SK-N-SH treated with all-trans-retinoic acid at 6 μM for 48 hours (cell line): ENCODE measurements at regions not wholly inside any gene's neighbourhood (a gene's known extent, or its start where the extent isn't known, plus 50 kb on each side); places are given as distances from the start of the nearest gene placed in this dataset.

ENCODE experiments used
- ATAC-seq: fragments of 200-7000 bp; cut with Tn5 transposase; 3 replicates; pipeline ENCODE4 v1.9.1; 2020; ENCODE audit warnings: mild to moderate bottlenecking, moderate library complexity
- BACH2 ChIP-seq: fragments of 250-450 bp; sonication (Bioruptor Pico); IDR thresholded peaks from 2 replicates; pipeline ENCODE4 v1.9.0; 2021; ENCODE audit warnings: mild to moderate bottlenecking, borderline replicate concordance
- CREB5 ChIP-seq: fragments of 250-450 bp; sonication (Bioruptor Pico); IDR thresholded peaks from 2 replicates; pipeline ENCODE4 v1.5.1; 2020; ENCODE audit warnings: low read depth, mild to moderate bottlenecking, moderate library complexity
- CSDC2 ChIP-seq: fragments of 250-450 bp; sonication (Bioruptor Pico); IDR thresholded peaks from 2 replicates; pipeline ENCODE4 v1.5.0; 2020; ENCODE audit warnings: mild to moderate bottlenecking, moderate library complexity
- CSRNP3 ChIP-seq: fragments of 250-450 bp; sonication (Bioruptor Pico); IDR thresholded peaks from 2 replicates; pipeline ENCODE4 v1.5.1; 2021; ENCODE audit warnings: mild to moderate bottlenecking, moderate library complexity
- ESRRG ChIP-seq: fragments of 250-450 bp; sonication (Bioruptor Pico); IDR thresholded peaks from 2 replicates; pipeline ENCODE4 v1.6.1; 2021; ENCODE audit warnings: mild to moderate bottlenecking
- GLIS3 ChIP-seq: fragments of 250-450 bp; sonication (Bioruptor Pico); IDR thresholded peaks from 2 replicates; pipeline ENCODE4 v1.5.0; 2020; ENCODE audit warnings: mild to moderate bottlenecking, moderate library complexity
- ISL1 ChIP-seq: fragments of 250-450 bp; sonication (Bioruptor Pico); IDR thresholded peaks from 2 replicates; pipeline ENCODE4 v2.1.2; 2022; ENCODE audit warnings: mild to moderate bottlenecking, moderate library complexity
- PATZ1 ChIP-seq: fragments of 250-450 bp; sonication (Bioruptor Pico); IDR thresholded peaks from 2 replicates; pipeline ENCODE4 v1.8.0; 2020; ENCODE audit warnings: mild to moderate bottlenecking, moderate library complexity, borderline replicate concordance
- POU6F1 ChIP-seq: fragments of 250-450 bp; sonication (Bioruptor Pico); IDR thresholded peaks from 2 replicates; pipeline ENCODE4 v1.8.0; 2021; ENCODE audit warnings: low read depth, mild to moderate bottlenecking, moderate library complexity, borderline replicate concordance
- PPARA ChIP-seq: fragments of 250-450 bp; sonication (Bioruptor Pico); IDR thresholded peaks from 2 replicates; pipeline ENCODE4 v1.5.0; 2020; ENCODE audit warnings: mild to moderate bottlenecking, borderline replicate concordance
- RARB ChIP-seq: fragments of 250-450 bp; sonication (Bioruptor Pico); IDR thresholded peaks from 2 replicates; pipeline ENCODE4 v1.8.0; 2021; ENCODE audit warnings: mild to moderate bottlenecking, moderate library complexity
- SNAI2 ChIP-seq: fragments of 250-450 bp; sonication (Bioruptor Pico); IDR thresholded peaks from 2 replicates; pipeline ENCODE4 v1.5.0; 2020; ENCODE audit warnings: mild to moderate bottlenecking, moderate library complexity
- TCF4 ChIP-seq: fragments of 250-450 bp; sonication (Bioruptor Pico); IDR thresholded peaks from 2 replicates; pipeline ENCODE4 v1.8.0; 2021; ENCODE audit warnings: mild to moderate bottlenecking, moderate library complexity, borderline replicate concordance
- TOX ChIP-seq: fragments of 250-450 bp; sonication (Bioruptor Pico); IDR thresholded peaks from 2 replicates; pipeline ENCODE4 v1.8.0; 2021; ENCODE audit warnings: mild to moderate bottlenecking, moderate library complexity, borderline replicate concordance
- ZC3H10 ChIP-seq: fragments of 250-450 bp; sonication (Bioruptor Pico); IDR thresholded peaks from 2 replicates; pipeline ENCODE4 v1.5.1; 2021; ENCODE audit warnings: mild to moderate bottlenecking, moderate library complexity
- ZFP3 ChIP-seq: fragments of 250-450 bp; sonication (Bioruptor Pico); IDR thresholded peaks from 2 replicates; pipeline ENCODE4 v1.5.0; 2020; ENCODE audit warnings: mild to moderate bottlenecking, moderate library complexity
- ZFP30 ChIP-seq: fragments of 450-650 bp; formaldehyde crosslinking; IDR thresholded peaks from 2 replicates; pipeline ENCODE4 v1.5.0; 2022; ENCODE audit warnings: mild to moderate bottlenecking, moderate library complexity
- ZNF565 ChIP-seq: fragments of 450-650 bp; formaldehyde crosslinking; conservative IDR thresholded peaks from 2 replicates; pipeline ENCODE4 v1.5.0; 2020; ENCODE audit warnings: low read depth, mild to moderate bottlenecking, moderate library complexity
- ZNF70 ChIP-seq: fragments of 450-650 bp; formaldehyde crosslinking; IDR thresholded peaks from 2 replicates; pipeline ENCODE4 v1.5.0; 2020; ENCODE audit warnings: mild to moderate bottlenecking, moderate library complexity
- ZNF8 ChIP-seq: fragments of 450-650 bp; formaldehyde crosslinking; IDR thresholded peaks from 2 replicates; pipeline ENCODE4 v1.5.0; 2020; ENCODE audit warnings: mild to moderate bottlenecking, moderate library complexity
- TF ChIP-seq, protein P1 (sequence below): fragments of 250-450 bp; sonication (Bioruptor Pico); IDR thresholded peaks from 2 replicates; pipeline ENCODE4 v1.5.0; 2020; ENCODE audit warnings: mild to moderate bottlenecking, moderate library complexity

- TF ChIP-seq ZNF70: no peak
- no peak for TF ChIP-seq CREB5
- no peak for ATAC-seq
Observed at GRCh38 chr19:28404472-28404871, 808.5 kb downstream of the UQCRFS1 start.

- no peak for ATAC-seq
- TF ChIP-seq ISL1 (CRISPR knock-in tag): no peak
- TF ChIP-seq ZC3H10 (CRISPR knock-in tag): no peak
- TF ChIP-seq PATZ1 (CRISPR knock-in tag): no peak
- TF ChIP-seq TOX (CRISPR knock-in tag): no peak
- no peak for TF ChIP-seq PPARA
- TF ChIP-seq ZNF70: no peak
- no peak for TF ChIP-seq SNAI2 (CRISPR knock-in tag)
- no peak for TF ChIP-seq ZFP3
- TF ChIP-seq POU6F1: no peak
- no peak for TF ChIP-seq ESRRG (CRISPR knock-in tag)
- no peak for TF ChIP-seq TCF4
- TF ChIP-seq GLIS3 (CRISPR knock-in tag): no peak
- TF ChIP-seq ZNF565 (CRISPR knock-in tag): no peak
- TF ChIP-seq ZNF8 (CRISPR knock-in tag): no peak
- TF ChIP-seq, protein P1, sequence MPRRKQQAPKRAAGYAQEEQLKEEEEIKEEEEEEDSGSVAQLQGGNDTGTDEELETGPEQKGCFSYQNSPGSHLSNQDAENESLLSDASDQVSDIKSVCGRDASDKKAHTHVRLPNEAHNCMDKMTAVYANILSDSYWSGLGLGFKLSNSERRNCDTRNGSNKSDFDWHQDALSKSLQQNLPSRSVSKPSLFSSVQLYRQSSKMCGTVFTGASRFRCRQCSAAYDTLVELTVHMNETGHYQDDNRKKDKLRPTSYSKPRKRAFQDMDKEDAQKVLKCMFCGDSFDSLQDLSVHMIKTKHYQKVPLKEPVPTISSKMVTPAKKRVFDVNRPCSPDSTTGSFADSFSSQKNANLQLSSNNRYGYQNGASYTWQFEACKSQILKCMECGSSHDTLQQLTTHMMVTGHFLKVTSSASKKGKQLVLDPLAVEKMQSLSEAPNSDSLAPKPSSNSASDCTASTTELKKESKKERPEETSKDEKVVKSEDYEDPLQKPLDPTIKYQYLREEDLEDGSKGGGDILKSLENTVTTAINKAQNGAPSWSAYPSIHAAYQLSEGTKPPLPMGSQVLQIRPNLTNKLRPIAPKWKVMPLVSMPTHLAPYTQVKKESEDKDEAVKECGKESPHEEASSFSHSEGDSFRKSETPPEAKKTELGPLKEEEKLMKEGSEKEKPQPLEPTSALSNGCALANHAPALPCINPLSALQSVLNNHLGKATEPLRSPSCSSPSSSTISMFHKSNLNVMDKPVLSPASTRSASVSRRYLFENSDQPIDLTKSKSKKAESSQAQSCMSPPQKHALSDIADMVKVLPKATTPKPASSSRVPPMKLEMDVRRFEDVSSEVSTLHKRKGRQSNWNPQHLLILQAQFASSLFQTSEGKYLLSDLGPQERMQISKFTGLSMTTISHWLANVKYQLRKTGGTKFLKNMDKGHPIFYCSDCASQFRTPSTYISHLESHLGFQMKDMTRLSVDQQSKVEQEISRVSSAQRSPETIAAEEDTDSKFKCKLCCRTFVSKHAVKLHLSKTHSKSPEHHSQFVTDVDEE (CRISPR knock-in tag): no peak
- no peak for TF ChIP-seq CSRNP3 (CRISPR knock-in tag)
- no peak for TF ChIP-seq ZFP30 (CRISPR knock-in tag)
- no peak for TF ChIP-seq RARB (CRISPR knock-in tag)
- TF ChIP-seq CSDC2 (CRISPR knock-in tag): no peak
- TF ChIP-seq CREB5: no peak
Observed at GRCh38 chr19:28403690-28404089, 809.3 kb downstream of the UQCRFS1 start.

- ATAC-seq: no peak
- TF ChIP-seq ZC3H10 (CRISPR knock-in tag) (no peak), ESRRG (CRISPR knock-in tag) (no peak), CSRNP3 (CRISPR knock-in tag) (no peak), PPARA (no peak), RARB (CRISPR knock-in tag) (no peak), POU6F1 (no peak), ZNF8 (CRISPR knock-in tag) (no peak), CREB5 (no peak), GLIS3 (CRISPR knock-in tag) (no peak), ZFP30 (CRISPR knock-in tag) (no peak), ZFP3 (no peak), SNAI2 (CRISPR knock-in tag) (no peak), ZNF70 (no peak), ISL1 (CRISPR knock-in tag) (no peak), BACH2 (CRISPR knock-in tag) (no peak), ZNF565 (CRISPR knock-in tag) (no peak), TCF4 (no peak), TOX (CRISPR knock-in tag) (no peak)
Observed at GRCh38 chr19:28402701-28403290, 810.2 kb downstream of the UQCRFS1 start.
